ENCODE measurements at regions not wholly inside any gene's neighbourhood (a gene's known extent, or its start where the extent isn't known, plus 50 kb on each side); places are given as distances from the start of the nearest gene placed in this dataset.

GRCh38 chr10:29096303-29096824 is 192.5 kb upstream of the LYZL1 start:
- no peak for DNase-seq

- no peak for DNase-seq
Observed at GRCh38 chr10:29098423-29098822, 190.4 kb upstream of the LYZL1 start.

DNA sequence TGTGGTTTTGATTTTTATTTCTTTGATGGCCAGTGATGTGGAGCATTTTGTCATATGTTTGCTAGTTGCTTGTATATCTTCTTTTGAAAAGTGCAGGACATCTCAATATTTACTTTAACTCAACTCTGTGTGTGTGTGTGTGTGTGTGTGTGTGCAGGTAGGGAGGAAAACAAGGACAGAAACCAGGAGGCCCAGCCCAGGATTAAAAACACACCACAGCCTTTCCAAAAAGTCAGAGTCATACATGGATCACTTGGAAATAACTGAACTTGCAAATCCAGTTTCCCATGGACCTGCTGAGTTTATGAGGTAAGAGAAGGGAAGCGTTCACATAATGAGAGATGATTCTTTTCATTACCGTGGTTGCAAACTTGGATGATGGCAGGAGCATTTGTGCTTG is 189.9 kb upstream of the LYZL1 start:
- DNase-seq: no peak

GRCh38 chr10:29099415-29099814 is 189.5 kb upstream of the LYZL1 start:
- DNase-seq: no peak

DNA sequence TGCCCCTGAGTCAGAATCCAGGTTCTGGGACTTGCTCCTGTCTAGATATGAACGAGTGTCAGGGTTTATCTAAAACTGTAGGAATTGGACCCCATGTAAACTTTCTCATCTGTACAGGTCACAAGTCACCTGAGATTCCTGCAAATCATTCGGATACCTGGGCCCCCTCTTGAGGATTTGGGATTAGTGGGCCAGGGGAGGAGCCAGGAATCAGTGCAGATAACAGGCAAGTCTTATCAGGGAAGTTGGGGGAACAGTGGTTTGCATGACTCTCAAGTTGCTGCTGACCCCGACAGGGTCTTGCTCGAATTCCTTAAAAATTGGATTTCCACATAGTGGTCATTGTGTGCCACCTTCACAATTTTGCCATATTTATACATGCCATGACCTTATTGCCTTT is 188.4 kb upstream of the LYZL1 start:
- no peak for DNase-seq

DNA sequence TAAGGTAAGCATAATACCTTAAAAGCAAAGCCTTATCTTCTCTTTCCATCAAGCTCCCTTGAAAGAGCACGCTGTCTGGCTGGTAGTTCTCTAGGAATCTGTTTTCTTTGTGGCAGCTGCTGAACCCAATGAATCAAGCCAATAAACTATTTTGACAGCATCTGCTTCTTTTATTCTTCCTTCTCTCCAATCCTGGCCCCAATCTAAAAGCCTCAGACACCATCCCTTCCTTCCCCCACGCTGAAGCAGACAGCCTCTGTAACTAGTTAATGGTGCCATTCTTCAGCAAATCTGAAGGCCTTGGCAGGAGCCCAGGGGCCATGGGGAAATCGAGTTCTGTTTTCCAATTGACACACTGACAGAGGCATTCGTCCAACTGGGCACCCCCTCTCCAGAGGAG is 186.6 kb upstream of the LYZL1 start:
- DNase-seq: no peak

GRCh38 chr10:29102636-29103035 is 186.2 kb upstream of the LYZL1 start:
- no peak for DNase-seq

DNA sequence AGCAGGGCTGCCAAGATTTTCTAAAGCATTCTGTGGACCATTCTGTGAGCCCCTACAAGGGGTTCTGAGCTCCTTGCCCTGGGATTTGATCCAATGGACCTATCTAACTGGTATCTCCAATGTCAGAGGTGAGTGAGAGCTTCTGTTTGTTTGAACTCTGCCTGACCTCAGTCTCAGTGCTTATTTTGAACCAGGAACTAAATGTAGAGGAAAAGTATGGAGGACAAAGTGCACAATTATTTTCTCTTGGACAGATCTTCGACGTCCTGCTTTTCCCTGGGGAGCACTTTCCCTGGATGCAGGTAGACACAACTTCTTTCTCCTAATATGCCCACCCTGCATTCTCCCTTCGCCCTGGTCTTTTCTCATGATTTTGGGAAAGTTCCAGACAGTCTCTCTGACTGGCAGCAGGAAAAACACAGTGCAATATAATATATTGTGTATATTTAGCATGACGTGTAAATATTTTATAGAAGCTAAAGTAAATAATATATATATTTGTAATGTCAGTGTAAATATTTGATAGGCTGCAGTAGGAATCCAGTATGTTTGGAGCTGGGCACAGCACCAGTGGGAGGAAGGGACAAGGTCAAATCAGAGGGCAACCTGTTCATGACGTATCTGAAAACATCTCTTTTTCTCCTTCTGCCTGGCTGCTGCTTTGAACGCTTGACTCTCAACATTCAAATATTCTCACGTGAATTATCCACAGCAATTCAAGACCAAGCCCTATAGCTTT is 184.0 kb upstream of the LYZL1 start:
- no peak for DNase-seq

DNA sequence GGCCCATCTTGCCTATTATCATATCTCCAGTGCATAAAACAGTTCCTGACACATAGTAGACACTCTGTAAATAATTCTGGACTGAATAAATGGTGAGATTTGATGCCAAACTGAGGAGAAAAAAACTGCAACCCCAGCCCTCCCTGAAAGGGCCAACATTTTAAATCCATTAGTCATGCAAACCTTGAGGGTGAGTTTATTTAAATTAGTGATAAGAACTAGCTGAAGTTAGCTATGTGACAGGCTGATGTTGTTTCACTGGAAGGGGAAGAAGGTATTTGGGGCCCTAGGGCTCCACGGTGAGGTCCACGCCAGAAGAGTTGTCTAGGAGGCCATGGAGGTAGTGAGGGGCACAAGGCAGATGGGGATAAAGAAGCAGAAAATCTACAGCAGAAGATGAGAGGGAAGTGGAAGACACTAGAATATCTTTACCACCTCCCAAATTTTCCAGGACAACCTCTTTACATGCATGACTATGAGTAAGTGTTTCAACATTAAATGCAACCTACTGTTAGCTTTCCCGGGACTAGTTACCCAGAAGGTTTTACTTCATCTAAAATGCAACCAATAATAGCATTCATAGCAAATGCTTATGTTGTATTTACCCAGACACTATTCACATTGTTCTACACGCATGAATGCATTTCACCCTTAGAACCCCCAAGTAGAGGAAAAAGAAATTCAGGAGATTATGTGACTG is 183.2 kb upstream of the LYZL1 start:
- no peak for DNase-seq

DNA sequence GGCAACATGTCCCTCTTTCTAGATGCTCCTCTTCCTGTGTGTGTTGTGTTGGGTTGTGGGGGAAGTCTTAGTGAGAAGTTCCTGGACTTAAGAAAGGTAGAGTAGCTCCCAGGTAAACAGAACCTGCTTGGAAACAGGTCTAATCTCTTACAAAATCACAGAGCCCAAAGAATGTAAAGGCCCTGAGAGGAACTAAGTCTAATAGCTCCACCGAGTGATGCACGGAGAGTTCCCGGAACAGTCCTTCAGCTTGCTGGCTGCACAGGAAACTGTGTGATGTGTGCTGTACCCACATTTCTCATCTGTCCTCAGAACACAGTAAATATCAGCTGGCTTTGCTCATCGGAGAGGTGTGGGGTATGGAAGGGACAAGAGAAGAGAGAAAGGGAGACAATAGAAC is 182.6 kb upstream of the LYZL1 start:
- no peak for DNase-seq

DNA sequence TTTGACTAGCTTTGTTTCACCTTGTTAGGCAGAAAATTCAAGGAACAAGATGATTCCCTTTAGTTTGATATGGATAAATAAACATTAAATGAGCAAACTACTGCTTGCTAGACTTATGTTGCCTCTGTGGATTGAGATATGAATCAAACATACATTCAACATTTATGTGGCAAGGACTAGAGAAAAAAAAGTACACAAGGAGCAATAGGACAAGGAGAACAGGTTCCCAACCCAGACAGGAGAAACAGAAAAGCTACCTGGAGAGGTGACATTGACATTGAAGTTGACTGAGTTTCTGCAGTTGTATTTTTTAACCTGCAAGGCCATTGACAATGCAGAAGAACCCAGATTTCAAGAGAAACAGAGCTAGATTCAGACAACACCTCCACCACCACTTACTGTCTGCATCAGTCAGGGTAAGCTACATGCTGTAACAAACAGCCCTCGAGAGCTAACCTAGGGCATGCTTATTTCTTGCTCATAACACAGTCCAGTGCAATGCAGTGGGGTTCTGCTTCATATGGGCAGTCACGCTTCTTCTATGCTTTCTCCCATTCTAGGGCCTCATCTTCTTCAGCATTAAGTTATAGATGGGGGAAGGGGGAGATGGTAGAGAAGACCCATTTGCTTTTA is 180.9 kb upstream of the LYZL1 start:
- DNase-seq: no peak

DNA sequence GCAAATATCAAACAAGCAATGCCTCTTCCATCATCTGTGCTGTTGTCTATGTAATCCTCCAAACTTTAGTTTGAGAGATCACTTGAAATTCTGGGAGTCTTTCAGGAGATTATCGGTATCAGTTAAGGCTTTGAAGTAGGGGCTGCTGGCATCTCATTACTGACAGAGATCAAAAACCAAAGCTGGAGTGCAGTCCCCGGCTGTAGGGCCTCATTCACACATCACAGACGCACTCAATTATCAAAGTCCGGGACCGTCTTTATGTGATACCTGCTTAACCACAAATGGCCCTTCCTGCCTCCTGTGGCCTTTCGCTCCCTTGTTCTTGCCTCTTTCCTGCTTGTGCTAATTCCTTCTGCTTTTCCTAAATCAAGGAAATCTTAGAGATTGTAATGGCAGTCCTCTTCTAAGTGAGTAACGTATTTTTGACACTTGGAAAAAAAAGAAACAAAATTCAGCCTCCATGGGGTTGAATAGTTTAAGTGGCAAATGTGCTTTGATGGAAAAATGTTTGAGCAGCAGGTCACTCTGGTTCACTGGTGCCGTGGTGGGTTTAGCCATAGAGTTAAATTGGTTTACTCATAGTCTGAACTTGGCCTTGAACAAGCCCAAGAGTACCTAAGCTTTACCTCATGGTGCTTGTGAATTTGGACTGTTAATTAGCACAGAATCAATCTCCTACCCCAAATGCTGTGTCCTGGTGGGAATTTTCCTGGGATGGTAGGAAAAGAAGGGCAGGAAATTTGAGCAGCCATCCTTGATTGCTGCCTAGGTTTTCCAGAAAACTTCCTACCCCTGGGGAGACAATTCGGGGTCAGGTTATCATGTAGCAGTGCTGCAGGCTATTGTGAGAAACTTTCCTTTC is 178.9 kb upstream of the LYZL1 start:
- no peak for DNase-seq

GRCh38 chr10:29112827-29113615 is 175.8 kb upstream of the LYZL1 start:
- DNase-seq: no peak

- DNase-seq: no peak
Observed at GRCh38 chr10:29113616-29113945, 175.3 kb upstream of the LYZL1 start.

DNA sequence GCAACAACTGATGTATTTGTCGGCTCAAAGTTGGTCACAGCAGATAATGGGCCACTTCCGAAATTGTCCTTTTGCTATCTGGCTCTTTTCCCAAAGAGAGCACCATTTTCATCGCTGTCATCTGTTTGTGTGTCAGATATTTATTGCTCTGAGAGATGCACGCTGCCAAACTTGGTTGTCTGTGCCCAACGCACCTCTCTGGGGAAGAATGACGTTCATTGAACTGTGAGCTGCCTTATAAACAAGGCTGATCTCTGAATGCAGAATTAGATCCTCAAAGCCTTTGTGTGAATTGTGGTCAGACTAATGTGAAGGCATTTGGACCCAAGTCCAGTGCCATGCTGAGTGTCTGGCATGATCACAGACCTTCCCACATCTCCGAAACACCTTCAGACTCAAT is 174.7 kb upstream of the LYZL1 start:
- no peak for DNase-seq

DNA sequence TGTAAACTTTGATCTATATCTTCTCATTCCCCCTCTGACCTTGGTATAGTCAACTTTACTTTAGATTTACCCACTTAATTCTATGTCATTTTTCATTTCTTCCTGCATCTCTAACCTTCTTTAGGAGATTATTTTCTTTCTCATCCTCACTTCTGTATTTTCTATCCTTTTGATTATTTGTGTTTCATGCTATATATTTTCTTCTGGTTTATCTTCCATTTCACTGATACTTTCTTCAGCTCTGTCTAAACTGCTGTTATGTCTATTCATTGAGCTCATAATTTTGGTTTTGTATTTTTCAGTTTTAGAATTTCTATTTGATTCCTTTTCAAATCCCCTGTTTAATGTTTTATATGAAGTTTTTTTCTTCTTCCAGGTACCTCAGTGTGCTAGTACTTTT is 171.1 kb upstream of the LYZL1 start:
- no peak for DNase-seq

GRCh38 chr10:29119374-29119773 is 169.5 kb upstream of the LYZL1 start:
- no peak for DNase-seq

- DNase-seq: no peak
Observed at GRCh38 chr10:29120216-29120615, 168.7 kb upstream of the LYZL1 start.

GRCh38 chr10:29124864-29125263 is 164.0 kb upstream of the LYZL1 start:
- no peak for DNase-seq

DNA sequence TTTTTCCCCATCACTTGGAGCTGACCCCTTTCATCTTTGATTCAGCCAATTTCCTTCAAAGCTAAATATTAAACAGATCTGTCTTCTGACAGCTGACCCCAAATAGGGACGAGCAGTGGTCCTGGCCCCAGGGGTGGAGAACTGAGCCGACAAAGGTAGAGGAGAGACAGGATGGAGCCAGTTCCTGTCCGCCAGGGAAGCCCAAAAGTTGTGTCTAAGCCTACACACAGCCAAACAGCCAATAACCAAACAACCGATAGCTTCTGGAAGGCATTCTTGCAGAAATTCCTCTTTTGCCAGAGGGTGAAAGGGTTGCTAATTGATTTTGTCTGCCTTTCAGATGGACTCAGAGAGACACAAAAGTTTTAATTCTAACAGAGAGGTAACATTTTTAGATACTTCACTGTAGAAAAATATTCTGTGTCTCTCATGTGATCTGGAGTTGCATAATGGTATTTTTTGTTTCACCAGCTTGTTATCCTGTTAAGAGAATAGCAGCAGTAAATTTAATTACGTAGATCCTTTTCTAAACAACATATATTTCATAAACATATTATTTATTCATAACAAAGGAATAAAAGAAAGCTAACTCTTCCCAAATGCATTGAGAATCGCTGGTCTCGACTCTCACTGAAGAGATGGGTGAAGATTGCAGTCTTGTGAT is 161.7 kb upstream of the LYZL1 start:
- no peak for DNase-seq

GRCh38 chr10:29127731-29128130 is 161.1 kb upstream of the LYZL1 start:
- no peak for DNase-seq

DNA sequence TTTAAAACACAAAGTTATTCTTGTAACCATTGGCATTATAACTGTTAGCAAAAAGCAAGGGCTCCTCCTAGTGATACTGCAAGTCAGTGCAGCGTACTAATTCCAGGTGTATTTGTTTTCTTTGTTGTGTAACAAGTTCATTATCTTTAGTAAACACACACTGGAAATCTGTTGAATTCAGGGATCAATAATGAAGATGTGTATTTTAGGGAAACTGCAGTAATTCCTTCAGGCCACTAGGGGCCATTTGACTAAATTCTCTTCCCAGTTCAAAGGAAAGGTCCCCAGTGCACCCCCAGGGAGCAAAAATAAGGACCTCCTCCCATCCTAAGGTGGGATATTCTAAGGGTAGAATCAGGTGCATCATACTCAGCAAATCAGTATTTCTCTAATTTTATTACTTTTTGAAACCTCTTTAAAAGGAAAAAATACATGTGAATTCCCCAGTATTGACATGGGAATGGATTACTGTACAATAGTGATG is 158.6 kb upstream of the LYZL1 start:
- no peak for DNase-seq
